ENCODE measurements at regions not wholly inside any gene's neighbourhood (a gene's known extent, or its start where the extent isn't known, plus 50 kb on each side); places are given as distances from the start of the nearest gene placed in this dataset.

DNA sequence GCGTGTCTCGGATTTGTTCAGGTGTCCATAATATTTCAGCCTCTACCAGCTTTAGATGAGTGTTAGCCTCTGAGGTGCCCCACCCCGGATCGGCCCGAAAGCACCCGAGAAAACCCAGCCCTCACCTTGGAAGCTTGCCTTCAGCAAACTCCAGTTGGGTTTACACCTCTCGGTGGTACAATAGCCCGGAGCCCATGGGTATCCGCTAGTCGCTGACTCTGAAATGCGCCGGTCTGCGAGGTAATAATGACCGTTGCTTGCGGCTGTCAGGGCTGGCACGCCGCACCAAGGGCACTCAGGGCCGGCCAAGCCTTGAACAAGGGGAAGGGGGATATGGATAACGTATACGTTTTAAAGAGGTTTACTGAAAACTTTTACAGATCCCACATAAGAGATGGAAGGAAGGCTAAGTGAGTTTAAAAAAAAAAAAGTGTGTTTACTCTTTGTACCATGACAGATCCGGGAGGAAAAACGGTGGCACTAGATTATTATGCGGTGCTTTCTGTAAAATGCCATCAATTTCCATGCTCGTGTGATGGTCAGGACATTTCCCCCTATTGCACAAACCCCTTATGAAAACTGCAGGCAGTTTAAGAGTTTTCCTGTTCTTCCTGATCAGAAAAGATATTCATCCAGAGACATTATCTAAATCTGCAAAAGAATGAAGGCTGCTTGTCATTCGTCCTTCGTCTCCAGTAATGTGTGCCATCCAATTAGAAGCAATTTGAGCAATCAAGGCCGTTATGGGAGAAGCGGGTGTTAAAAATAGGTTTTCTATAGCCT lies 124.2 kb downstream of the TMEM161B start:
- H3K4me3 ChIP-seq (ENCODE audit: low read depth, low read length): no peak overlapping the region

DNA sequence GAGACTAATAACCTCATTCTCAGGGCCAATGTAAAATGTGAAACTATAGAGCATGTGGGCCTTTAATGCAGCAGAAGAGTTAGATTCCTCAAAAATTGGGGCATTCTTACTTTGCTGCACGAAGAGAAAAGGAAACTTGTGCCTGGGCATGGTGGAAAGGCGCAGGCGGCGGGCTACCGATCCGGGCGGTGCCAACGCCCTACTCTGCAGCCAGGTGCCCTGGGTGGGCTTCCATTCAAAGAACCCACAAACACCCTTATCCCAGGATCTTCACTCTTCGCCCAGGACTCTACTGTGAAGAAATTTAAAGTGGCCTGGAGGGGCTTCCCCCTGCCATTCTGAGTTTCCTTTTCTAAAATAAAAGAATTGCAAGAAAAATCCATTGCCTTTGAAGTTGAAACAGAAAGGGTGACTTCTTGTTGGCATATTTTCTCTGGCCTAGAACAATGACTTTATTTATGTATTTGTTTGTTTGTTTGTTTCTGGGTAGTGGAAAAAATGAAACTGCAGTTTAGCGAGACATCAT lies 124.9 kb downstream of the TMEM161B start:
- no peak overlapping the region for H3K4me3 ChIP-seq (ENCODE audit: low read depth, low read length)
- TF ChIP-seq, protein P1, sequence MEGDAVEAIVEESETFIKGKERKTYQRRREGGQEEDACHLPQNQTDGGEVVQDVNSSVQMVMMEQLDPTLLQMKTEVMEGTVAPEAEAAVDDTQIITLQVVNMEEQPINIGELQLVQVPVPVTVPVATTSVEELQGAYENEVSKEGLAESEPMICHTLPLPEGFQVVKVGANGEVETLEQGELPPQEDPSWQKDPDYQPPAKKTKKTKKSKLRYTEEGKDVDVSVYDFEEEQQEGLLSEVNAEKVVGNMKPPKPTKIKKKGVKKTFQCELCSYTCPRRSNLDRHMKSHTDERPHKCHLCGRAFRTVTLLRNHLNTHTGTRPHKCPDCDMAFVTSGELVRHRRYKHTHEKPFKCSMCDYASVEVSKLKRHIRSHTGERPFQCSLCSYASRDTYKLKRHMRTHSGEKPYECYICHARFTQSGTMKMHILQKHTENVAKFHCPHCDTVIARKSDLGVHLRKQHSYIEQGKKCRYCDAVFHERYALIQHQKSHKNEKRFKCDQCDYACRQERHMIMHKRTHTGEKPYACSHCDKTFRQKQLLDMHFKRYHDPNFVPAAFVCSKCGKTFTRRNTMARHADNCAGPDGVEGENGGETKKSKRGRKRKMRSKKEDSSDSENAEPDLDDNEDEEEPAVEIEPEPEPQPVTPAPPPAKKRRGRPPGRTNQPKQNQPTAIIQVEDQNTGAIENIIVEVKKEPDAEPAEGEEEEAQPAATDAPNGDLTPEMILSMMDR (IDR thresholded peaks at IDR 0.05; ENCODE audit: borderline replicate concordance, insufficient read depth, low read depth, low read length): no peak

More for the DNA sequence above, 124.2 kb downstream of the TMEM161B start:
- TF ChIP-seq, protein P1 (IDR thresholded peaks at IDR 0.05; ENCODE audit: borderline replicate concordance, insufficient read depth, low read depth, low read length): no peak

DNA sequence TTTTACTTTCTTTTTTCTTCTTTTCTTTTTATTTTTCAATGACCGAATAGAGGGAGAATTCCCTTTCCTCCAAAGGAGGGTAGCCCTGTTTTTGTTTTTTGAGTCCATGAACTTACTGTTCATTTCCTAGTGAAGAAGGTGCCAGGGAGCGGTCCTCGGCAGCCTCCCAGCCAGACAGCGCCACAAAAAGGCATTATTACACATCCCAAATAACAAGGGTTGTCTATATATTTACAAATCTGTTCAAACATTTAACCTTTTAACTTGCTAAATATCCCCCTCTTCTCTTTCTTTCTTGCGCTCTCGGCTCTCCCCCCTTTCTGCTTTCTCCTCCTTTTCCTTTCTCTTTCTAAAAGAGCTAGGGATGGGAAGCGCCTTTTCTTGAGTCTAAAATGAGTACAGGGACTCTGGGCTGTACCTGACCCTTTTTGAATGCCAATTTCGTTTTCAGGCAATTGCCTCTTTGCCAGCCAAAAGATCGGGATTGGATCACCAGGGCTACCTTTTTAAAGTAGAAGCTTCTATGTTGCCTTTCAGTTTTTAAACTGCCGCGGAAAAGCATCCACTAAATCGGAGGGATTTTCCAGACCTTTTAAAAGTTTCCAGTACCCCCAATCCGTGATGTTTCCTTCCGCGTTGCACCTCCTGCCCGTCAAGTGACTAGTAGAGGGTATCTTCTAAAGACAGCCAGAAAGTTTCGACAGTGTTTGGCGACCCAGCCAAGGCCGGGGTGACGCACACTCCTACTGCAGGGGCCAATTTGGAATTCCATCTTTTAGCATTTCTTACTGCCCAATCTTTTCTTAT lies 125.6 kb downstream of the TMEM161B start:
- H3K4me3 ChIP-seq (ENCODE audit: low read depth, low read length): no peak overlapping the region
- TF ChIP-seq, protein P1 (IDR thresholded peaks at IDR 0.05; ENCODE audit: borderline replicate concordance, insufficient read depth, low read depth, low read length): no peak

DNA sequence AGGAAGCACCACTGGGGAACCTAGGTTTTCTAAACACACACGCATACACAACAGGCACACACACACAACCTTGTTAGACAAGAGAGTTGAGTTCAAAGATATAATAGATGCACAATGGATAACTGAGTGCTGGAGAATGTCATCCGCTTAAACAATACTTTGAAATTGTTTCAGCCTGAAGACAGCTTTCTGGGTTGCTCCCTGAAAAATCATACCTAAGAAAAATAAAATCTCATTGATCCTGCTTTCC lies 126.1 kb downstream of the TMEM161B start:
- no peak overlapping the region for H3K4me3 ChIP-seq (ENCODE audit: low read depth, low read length)
- TF ChIP-seq, protein P1 (IDR thresholded peaks at IDR 0.05; ENCODE audit: borderline replicate concordance, insufficient read depth, low read depth, low read length): no peak

DNA sequence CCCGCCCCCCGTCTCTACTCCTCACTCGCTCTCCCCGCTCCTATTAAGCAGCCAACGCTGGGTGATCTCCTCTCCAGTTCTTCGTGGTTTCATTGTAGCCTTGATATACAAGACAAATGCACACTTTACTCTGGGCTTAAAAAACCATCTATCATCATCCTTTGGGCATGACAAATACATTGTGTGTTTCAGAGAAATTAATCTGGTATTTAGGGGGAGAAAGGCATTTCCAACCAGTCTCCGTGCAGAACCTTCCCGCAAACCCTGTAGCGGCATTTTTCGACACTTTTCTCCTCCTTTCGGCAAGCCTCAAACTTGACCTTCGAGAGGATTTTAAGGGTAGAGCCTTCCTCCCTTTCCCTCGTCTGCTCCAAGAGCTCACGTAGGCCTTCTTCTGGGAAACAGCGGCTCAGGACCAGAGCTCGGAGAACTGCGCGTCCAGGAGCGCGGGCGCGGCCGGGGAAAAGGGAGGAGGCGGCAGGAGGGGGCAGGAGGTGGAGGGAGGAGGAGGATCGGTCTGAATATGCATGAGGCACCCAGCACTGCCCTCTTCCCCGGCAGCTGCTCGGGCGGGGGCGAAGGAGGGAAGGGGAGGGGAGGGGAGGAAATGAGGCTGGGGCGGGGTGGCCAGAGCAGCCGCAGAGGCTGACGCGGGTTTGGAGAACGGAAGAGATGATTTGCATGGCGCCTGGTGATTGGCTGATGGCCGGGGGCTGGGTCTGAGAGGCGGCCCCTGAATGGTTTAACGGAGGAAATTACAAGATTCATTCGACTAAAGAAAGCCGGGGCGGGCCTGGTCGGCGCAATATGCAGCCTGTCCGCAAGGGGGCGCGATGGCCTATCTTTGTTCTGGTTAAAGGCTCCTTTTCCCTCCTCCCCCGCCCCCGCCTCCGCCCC lies 127.5 kb downstream of the TMEM161B start:
- H3K4me3 ChIP-seq (ENCODE audit: low read depth, low read length): no peak overlapping the region

DNA sequence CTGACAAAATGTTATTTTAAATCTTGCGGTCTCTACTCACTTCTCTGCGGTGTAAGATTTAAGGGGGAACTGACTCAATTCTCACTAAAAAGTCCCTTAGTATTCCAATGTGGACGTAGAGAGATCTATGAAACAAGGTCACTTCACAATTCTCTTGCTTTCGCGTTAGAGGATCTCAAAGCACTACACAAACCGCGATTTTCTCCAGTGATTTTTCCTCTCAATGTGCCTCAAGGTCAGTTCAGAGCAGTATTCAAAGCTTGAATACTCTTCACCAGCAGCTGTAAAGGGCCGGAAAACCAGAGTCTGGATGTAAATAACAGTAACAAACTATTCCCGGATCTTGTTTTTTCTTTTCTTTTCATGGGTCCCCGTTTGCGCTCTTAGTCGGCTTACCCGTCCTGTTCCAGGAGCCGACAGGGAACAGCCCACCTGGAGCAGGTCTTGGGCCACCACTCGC lies 128.2 kb downstream of the TMEM161B start:
- TF ChIP-seq, protein P1 (IDR thresholded peaks at IDR 0.05; ENCODE audit: borderline replicate concordance, insufficient read depth, low read depth, low read length): no peak
- H3K4me3 ChIP-seq (ENCODE audit: low read depth, low read length): no peak overlapping the region

More for the DNA sequence above, 127.5 kb downstream of the TMEM161B start:
- TF ChIP-seq, protein P1 (IDR thresholded peaks at IDR 0.05; ENCODE audit: borderline replicate concordance, insufficient read depth, low read depth, low read length): peak; percentile 66
